ENCODE measurements at regions not wholly inside any gene's neighbourhood (a gene's known extent, or its start where the extent isn't known, plus 50 kb on each side); places are given as distances from the start of the nearest gene placed in this dataset.
"Not testable (repeated sequence)": the region's sequence is repeated elsewhere in the genome, so short reads cannot be mapped to it uniquely, and the experiment has no call there.

DNA sequence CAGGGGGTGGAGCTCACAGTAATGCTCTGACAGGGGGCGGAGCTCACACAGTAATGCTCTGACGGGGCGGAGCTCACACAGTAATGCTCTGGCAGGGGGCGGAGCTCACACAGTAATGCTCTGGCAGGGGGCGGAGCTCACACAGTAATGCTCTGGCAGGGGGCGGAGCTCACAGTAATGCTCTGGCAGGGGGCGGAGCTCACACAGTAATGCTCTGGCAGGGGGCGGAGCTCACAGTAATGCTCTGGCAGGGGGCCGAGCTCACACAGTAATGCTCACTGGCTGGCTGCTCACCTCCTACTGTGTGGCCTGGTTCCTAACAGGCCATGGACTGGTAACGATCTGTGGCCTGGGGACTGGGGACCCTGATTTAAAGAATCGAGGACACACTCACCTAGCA, 53.9 kb upstream of the TNK2 start:
- H3K4me3 Mint-ChIP-seq (ENCODE audit: unreplicated experiment); H3K4me1 Mint-ChIP-seq (ENCODE audit: low read depth, unreplicated experiment); H3K9me3 ChIP-seq (ENCODE audit: insufficient read depth, low read depth, low read length); H2AFZ ChIP-seq (ENCODE audit: low read depth, low read length); H3K79me2 ChIP-seq (ENCODE audit: insufficient read depth, low read length); H3K4me1 ChIP-seq (ENCODE audit: insufficient read depth, low read length); H3K9ac ChIP-seq (ENCODE audit: low read length); H3K4me2 ChIP-seq (ENCODE audit: low read length); FAIRE-seq; H3K27ac ChIP-seq (ENCODE audit: low read depth, low read length); H4K20me1 ChIP-seq (ENCODE audit: insufficient read depth, low read length); H3K27ac Mint-ChIP-seq (ENCODE audit: unreplicated experiment); H3K27me3 Mint-ChIP-seq (ENCODE audit: low read depth, unreplicated experiment); H3K27me3 ChIP-seq (ENCODE audit: insufficient read depth, low read length); H3K4me3 ChIP-seq (ENCODE audit: insufficient read depth, low read depth, low read length); H3K36me3 ChIP-seq (ENCODE audit: insufficient read depth, low read length); H3K9me3 Mint-ChIP-seq (ENCODE audit: unreplicated experiment); DNase-seq (ENCODE audit: low read depth): not testable (repeated sequence)
- peaks cover 28% of the 10 kb centered on the region for H3K36me3 Mint-ChIP-seq (ENCODE audit: low read depth, unreplicated experiment)

DNA sequence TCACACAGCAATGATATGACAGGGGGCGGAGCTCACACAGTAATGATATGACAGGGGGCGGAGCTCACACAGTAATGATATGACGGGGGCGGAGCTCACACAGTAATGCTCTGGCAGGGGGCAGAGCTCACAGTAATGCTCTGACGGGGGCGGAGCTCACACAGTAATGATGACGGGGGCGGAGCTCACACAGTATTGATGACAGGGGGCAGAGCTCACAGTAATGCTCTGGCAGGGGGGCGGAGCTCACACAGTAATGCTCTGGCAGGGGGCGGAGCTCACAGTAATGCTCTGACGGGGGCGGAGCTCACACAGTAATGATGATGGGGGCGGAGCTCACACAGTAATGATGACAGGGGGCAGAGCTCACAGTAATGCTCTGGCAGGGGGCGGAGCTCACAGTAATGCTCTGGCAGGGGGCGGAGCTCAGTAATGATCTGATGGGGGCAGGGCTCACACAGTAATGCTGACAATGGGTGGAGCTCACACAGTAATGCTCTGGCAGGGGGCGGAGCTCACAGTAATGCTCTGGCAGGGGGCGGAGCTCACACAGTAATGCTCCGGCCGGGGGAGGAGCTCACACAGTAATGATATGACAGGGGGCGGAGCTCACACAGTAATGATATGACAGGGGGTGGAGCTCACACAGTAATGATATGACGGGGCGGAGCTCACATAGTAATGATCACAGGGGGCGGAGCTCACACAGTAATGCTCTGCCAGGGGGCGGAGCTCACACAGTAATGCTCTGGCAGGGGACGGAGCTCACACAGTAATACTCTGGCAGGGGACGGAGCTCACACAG, 52.8 kb upstream of the TNK2 start:
- not testable (repeated sequence) for H3K4me1 Mint-ChIP-seq (ENCODE audit: low read depth, unreplicated experiment); H3K4me3 ChIP-seq (ENCODE audit: insufficient read depth, low read depth, low read length)

DNA sequence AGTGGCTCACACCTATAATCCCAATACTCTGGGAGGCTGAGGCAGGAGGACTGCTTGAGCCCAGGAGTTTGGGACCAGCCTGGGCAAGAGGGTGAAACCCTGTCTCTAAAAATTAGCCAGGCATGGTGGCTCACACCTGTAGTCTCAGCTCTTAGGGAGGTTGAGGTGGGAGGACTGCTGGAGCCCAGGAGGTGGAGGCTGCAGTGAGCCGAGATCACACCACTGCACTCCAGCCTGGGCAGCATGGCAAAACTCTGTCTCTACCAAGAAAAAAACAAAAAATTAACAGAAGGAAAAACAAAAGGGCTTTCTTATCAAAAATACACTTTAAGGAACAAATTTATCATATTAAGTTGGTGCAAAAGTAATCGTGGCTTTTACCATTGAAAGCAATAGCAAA, 51.8 kb upstream of the TNK2 start:
- H3K4me2 ChIP-seq (ENCODE audit: low read length); H2AFZ ChIP-seq (ENCODE audit: low read depth, low read length); H3K4me3 Mint-ChIP-seq (ENCODE audit: unreplicated experiment); DNase-seq (ENCODE audit: low read depth); H3K9ac ChIP-seq (ENCODE audit: low read length); FAIRE-seq; H3K79me2 ChIP-seq (ENCODE audit: insufficient read depth, low read length); H3K27me3 Mint-ChIP-seq (ENCODE audit: low read depth, unreplicated experiment); H3K4me1 Mint-ChIP-seq (ENCODE audit: low read depth, unreplicated experiment); H3K9me3 ChIP-seq (ENCODE audit: insufficient read depth, low read depth, low read length); H3K36me3 ChIP-seq (ENCODE audit: insufficient read depth, low read length); H3K27ac ChIP-seq (ENCODE audit: low read depth, low read length); H3K4me3 ChIP-seq (ENCODE audit: insufficient read depth, low read depth, low read length); H3K4me1 ChIP-seq (ENCODE audit: insufficient read depth, low read length); H4K20me1 ChIP-seq (ENCODE audit: insufficient read depth, low read length); H3K9me3 Mint-ChIP-seq (ENCODE audit: unreplicated experiment); H3K27ac Mint-ChIP-seq (ENCODE audit: unreplicated experiment); H3K27me3 ChIP-seq (ENCODE audit: insufficient read depth, low read length): not testable (repeated sequence)
- H3K36me3 Mint-ChIP-seq (ENCODE audit: low read depth, unreplicated experiment): peaks cover 23% of the 10 kb centered on the region

More for the DNA sequence above, 52.8 kb upstream of the TNK2 start:
- FAIRE-seq; H3K4me1 ChIP-seq (ENCODE audit: insufficient read depth, low read length); H3K9ac ChIP-seq (ENCODE audit: low read length); H4K20me1 ChIP-seq (ENCODE audit: insufficient read depth, low read length); H3K4me2 ChIP-seq (ENCODE audit: low read length); H2AFZ ChIP-seq (ENCODE audit: low read depth, low read length); H3K27me3 ChIP-seq (ENCODE audit: insufficient read depth, low read length); H3K9me3 Mint-ChIP-seq (ENCODE audit: unreplicated experiment); H3K27ac Mint-ChIP-seq (ENCODE audit: unreplicated experiment); H3K9me3 ChIP-seq (ENCODE audit: insufficient read depth, low read depth, low read length); H3K79me2 ChIP-seq (ENCODE audit: insufficient read depth, low read length); DNase-seq (ENCODE audit: low read depth); H3K27ac ChIP-seq (ENCODE audit: low read depth, low read length); H3K36me3 ChIP-seq (ENCODE audit: insufficient read depth, low read length); H3K27me3 Mint-ChIP-seq (ENCODE audit: low read depth, unreplicated experiment): not testable (repeated sequence)
- Mint-ChIP-seq H3K36me3 (ENCODE audit: low read depth, unreplicated experiment) (peaks cover 28% of the 10 kb centered on the region), H3K4me3 (ENCODE audit: unreplicated experiment) (peak overlapping the region; percentile 27)

DNA sequence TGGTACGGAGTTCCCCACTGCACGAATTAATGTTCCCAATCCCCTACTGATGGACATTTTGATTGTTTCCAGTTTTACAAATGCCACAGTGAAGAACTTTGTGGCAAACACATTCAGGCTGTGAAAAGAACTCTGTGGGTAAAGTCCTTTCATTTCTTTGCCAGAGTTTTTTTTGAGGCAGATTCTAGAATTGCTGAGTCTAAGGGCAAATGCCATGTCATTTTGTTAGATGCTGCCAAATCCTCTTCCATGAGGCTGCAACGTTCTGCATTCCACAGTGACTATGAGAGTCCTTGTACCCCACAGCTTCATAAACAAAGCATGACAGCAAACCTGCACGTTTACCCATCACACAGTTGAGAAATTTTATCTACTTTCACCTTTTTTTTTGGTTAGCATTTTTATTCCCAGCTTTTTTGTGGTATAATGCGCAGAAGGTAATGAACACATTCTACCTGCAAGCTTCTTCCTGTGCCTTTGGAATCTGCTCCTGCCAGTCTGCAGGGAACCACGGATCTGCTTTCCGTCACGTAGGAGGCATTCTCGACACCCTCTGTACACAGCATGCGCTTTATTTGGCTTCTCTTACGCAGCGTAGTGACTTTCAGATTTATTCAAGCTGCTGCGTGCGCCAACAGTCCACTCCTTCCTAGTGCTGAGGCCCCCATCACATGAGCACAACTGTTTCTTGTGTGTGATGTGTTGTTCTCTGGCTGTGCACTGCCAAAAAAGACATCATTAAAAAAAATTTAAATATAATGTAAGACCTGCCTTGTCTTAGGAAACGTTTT, 51.2 kb upstream of the TNK2 start:
- H3K4me3 Mint-ChIP-seq (ENCODE audit: unreplicated experiment); H3K27ac Mint-ChIP-seq (ENCODE audit: unreplicated experiment); DNase-seq (ENCODE audit: low read depth); H3K9ac ChIP-seq (ENCODE audit: low read length); H3K27me3 Mint-ChIP-seq (ENCODE audit: low read depth, unreplicated experiment); FAIRE-seq; H3K27ac ChIP-seq (ENCODE audit: low read depth, low read length); H3K4me2 ChIP-seq (ENCODE audit: low read length); H3K4me1 ChIP-seq (ENCODE audit: insufficient read depth, low read length); H3K36me3 ChIP-seq (ENCODE audit: insufficient read depth, low read length); H3K79me2 ChIP-seq (ENCODE audit: insufficient read depth, low read length); H3K4me3 ChIP-seq (ENCODE audit: insufficient read depth, low read depth, low read length); H3K9me3 Mint-ChIP-seq (ENCODE audit: unreplicated experiment); H2AFZ ChIP-seq (ENCODE audit: low read depth, low read length); H3K4me1 Mint-ChIP-seq (ENCODE audit: low read depth, unreplicated experiment); H4K20me1 ChIP-seq (ENCODE audit: insufficient read depth, low read length); H3K9me3 ChIP-seq (ENCODE audit: insufficient read depth, low read depth, low read length); H3K27me3 ChIP-seq (ENCODE audit: insufficient read depth, low read length): not testable (repeated sequence)
- H3K36me3 Mint-ChIP-seq (ENCODE audit: low read depth, unreplicated experiment): peaks cover 17% of the 10 kb centered on the region

DNA sequence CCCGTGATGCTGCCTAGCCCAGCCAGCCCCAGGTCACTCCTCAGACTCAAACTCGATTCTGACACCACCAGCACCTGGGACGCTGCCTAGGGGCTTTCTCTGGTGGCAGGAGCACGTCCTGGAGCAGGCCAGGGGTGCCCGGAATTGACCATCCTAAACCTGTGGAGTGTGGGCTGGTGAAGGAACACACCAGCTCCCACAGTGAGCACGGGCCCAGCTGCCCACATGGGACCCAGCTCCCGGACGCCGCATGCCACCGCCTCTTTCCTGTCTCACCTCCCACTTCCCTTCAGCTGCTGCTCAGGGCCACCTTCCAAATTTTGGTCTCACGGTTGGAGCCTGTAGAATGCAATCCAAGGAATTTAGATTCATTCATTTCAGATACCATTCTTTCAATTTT, 50.4 kb upstream of the TNK2 start:
- not testable (repeated sequence) for H3K9ac ChIP-seq (ENCODE audit: low read length); H3K4me1 ChIP-seq (ENCODE audit: insufficient read depth, low read length); H2AFZ ChIP-seq (ENCODE audit: low read depth, low read length); H3K9me3 ChIP-seq (ENCODE audit: insufficient read depth, low read depth, low read length); H3K27me3 ChIP-seq (ENCODE audit: insufficient read depth, low read length); H3K79me2 ChIP-seq (ENCODE audit: insufficient read depth, low read length); DNase-seq (ENCODE audit: low read depth); H4K20me1 ChIP-seq (ENCODE audit: insufficient read depth, low read length); H3K4me3 Mint-ChIP-seq (ENCODE audit: unreplicated experiment); H3K9me3 Mint-ChIP-seq (ENCODE audit: unreplicated experiment); H3K4me1 Mint-ChIP-seq (ENCODE audit: low read depth, unreplicated experiment); H3K27me3 Mint-ChIP-seq (ENCODE audit: low read depth, unreplicated experiment); FAIRE-seq; H3K27ac ChIP-seq (ENCODE audit: low read depth, low read length); H3K36me3 ChIP-seq (ENCODE audit: insufficient read depth, low read length); H3K4me2 ChIP-seq (ENCODE audit: low read length); H3K4me3 ChIP-seq (ENCODE audit: insufficient read depth, low read depth, low read length)
- Mint-ChIP-seq H3K27ac (ENCODE audit: unreplicated experiment) (peak overlapping the region; percentile 47), H3K36me3 (ENCODE audit: low read depth, unreplicated experiment) (peaks cover 17% of the 10 kb centered on the region)

All from astrocyte (in vitro differentiated cells and primary cell).